HG03108 (cell line): ENCODE measurements at regions not wholly inside any gene's neighbourhood (a gene's known extent, or its start where the extent isn't known, plus 50 kb on each side); places are given as distances from the start of the nearest gene placed in this dataset.

Source experiments
- ATAC-seq: cut with Tn5 transposase; IDR thresholded peaks from one replicate; pipeline ENCODE4 v1.9.1; 2021; ENCODE audit warnings: moderate library complexity; ENCODE audit not compliant: unreplicated experiment

DNA sequence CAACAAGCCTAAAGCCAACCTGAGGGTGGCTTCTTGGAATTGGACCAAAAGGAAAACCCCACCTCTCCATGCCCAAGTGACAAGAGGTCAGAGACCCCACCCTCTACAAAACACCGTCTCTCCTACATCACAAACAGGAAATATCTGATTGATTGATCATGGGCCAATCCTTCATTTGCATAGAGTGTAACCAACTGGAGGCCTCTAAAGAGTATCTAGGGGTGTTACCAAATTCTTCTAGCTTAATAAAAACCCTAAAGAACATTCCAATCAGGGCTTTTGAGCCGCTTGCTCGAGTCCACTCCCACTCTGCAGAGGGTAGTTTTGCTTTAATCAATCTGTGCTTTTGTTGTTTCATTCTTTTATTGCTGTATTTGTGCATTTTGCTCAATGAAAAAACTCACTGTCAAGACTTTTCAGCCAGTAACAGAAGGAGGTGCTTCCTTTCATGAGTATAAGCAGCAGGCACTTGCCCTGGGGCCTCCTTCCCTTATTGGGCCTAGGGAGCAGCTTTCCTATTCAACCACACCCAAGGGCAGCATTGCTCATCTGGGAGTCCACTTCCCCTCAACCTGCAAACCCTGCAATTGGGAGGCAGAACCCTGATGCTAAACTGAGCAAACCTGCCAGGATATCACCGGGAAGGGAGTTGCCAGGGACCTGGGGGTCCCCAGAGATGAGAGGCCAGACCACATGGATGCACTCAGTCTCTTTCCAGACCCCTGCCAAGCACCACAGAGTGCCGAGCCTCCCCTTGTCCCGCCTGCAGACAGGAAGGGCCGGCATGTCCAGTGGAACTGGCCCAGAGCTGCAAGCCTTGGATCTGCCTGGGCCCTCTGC is 154.3 kb upstream of the VSTM2B start:
- no peak for ATAC-seq

DNA sequence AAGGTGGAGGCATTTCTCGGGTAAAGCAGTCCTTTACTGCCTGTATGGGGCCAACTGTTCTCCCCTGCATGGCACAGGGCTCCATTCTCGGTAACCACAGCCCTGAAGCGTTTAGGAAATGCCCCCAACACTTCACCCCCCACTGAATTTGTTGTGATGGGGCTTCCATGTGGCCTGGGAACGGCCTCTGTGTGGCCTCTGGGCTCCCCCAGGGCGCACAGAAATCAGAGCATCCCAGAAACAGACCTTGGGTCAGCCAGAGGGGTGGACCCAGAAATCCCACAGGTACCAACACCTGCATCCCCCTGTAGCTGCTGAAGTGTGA is 153.7 kb upstream of the VSTM2B start:
- ATAC-seq, result no peak

DNA sequence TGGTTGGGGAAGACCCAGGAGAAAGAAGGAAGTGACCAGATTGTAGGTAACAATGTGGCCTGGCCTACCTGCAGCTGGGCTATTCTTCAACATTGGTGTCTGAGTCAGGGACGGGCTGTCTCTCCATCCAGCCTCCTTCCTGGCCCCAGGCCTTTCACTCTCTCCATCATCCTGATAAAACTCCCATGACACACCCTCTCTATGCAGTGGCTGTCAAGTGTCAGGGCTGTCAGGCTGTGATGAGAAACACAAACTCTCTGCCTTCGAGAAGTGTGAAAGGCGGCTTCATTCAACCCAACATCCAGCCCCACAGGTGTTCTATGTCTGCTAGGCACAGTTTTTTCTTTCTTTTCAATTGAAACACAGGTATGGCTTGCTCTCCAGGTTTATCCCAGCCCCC is 153.3 kb upstream of the VSTM2B start:
- no peak for ATAC-seq

DNA sequence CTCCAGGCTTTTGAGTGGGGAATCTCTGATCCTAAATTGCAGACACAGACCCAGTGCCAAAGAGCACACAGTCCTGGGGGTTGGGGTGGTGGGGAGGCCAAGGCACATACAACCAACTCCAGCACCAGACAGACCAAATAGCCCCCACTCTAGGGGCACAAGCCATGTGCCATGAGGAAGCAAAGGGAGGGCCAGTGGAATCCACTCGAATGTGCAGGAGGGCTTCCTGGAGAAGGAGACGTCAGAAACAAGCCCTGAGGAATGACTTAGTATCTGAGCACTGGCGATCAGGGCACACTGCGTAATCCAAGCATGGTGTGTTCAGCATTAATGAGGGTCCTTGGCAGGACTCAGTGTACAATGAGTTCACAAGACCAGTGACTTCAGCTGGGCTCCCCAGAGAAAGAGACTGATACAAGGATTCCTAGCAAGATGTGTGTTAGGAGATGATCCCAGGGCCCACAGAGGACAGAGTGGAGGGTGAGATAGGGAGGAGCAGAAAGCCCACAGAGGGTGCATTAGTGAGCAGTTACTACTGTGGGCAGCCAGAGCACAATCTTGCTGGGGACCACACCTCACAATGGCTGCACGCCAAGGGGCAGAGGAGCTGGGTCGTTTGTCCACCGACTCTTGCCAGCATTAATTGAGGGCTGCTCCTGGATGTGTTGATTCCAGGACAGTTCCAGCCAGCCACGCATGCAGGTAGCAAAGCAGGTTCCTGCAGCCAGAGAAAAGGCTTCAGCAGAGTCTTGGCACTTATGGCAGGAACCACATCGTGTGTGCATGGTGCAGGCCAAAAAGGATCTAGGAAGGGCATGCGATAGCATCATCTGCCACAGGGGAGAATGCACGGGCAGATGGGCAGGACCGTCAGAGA is 152.6 kb upstream of the VSTM2B start:
- ATAC-seq, result no peak

DNA sequence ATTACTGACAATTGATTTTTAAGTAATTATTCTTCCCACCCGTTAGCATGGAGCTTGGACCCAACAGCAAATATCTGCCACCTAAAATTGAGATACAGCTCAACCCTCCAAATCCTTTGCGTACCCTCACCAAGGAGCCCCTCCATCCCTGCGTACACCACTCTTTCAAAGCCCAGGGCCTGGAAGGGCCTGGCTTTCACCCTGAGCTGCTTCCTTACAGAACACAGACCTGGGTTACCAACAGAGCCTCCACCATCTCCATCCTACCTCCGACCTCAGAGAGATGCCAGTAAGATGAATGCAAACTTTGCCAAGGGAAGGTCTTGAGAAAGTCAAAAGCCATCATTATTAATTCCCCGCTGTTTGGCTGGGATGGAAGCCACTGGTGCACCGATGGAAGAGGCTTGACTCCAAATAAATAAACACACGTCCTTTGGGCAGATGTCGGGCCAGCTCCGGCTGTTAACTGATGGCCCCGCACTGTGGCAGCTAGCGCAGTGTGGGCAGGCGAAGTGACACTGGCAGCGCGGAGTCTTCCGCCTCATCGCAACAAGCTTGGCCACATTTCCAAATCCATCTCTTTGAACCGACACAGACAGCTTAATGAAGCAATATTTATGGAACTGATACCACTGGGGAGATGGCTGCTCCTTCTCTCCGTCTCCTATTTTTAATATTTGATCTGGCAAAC is 150.2 kb upstream of the VSTM2B start:
- ATAC-seq, result no peak

DNA sequence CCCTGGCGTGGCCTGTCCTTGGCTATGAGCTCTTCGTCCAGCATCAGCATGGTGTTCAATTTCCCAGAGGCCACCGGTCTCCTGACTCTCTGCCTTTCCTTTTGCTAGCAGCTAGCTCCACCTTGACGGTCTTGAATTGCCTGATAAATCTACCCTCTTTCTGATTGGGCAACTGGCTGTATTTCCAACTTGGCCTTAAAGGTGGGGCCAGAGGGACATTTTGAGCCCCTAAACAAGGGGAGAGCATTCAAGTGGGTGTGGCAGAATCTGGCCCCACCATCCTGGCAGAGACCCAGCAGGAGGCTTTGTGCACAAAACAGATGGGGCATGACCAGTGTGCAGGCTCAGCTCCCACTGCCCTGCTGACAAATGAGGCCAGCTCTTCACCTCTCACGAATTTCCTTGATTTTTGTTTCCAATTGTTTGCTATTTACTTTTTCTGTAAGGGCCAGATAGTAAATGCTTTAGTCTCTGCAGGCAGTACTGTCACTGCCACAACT is 148.9 kb upstream of the VSTM2B start:
- no peak for ATAC-seq

DNA sequence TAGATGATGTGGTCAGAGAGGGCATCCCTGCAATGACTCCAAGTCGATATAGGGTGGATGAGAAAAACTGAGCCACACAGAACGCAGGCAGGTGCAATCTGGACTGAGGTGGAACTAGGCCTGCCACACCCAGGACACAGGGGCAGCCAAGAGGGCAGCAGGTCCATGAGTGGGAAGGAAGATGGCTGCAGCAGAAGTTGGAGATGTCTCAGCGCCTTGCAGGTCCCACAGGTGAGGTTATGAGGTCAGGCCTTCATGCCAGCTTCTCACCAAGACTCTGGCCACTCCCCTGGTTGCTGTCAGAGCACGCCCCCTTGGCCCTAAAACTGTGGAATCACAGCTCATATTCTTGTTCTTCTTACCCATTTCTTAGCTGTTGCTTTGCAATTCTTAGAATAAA is 147.7 kb upstream of the VSTM2B start:
- ATAC-seq, result no peak

DNA sequence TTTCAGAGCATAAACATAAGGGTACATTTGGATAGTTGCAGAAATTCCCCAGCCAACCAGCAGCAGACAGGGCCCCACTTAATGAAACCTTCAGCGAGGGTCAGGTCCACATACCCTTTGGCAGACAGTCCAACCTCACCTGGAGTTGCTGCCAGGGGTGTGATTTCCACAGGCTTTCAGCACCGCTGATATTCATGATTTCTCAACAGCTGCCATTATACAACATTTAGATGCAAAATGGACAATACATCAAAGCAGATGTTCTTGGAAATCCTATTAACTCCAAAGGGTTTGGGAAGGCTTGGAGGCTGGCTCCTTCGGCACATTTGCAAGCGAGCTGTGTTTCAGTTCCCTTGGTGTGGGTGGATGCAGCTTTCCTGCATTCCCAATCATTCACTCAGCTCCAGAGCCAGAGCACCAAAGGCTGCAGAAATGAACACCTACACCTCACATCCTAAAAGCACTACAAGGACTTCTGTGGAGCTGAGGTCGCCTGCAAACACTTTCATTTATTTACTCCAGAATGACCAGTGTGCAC is 147.2 kb upstream of the VSTM2B start:
- no peak for ATAC-seq

DNA sequence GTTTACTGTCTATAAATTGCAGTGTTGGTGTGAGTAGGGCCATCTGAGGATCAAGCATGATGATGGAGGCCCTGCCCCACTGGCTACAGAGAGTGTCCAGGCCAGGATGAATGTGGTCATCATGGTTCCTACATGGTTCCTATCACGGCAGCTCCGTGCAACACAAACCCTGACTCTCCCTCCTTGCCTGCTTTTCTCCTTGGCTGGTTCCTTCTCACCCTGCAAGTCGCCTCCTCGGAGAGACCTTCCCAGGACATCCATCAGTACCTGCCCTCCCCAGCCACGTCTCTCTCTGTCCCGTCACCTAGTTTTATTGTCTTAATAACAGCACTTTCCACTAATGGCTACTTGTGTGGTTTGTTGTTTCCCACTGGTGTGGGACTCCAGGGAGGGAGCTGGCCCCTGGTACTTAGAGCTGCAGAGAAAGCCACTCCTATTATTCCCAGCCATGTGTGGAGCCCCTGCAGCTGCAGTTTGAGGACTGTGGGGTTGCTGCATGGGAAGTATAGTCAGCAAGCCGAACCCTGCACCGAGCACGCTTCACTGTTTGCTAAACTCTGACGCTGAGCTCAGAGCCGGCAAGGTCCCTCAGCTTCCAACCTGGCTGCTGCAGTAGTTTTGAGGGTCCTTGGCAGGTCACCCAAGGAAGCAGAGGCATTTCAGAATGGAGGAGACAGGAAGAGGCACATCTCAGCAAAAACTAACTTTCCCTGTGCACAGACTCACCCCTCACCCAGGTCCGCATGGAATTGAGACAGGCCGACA is 146.4 kb upstream of the VSTM2B start:
- ATAC-seq, result no peak

DNA sequence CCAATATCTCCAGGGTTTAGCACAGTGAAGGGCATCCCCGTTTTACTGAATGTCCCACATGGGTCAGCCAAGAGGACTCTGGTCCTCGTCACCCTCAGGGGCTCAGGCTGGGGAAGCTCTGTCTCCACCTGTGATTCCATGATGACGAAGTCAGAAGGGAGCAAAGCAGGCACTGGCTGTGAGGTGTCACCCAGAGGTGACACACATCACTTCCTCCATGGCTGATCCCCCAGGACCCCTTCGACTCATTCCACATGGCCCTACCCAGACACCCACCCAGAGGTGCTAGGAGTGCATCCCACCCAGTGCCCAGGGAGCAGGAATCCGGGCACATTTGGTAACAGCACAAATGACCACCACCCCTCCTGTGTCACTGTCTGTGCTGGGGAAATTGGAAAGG is 145.2 kb upstream of the VSTM2B start:
- no peak for ATAC-seq

DNA sequence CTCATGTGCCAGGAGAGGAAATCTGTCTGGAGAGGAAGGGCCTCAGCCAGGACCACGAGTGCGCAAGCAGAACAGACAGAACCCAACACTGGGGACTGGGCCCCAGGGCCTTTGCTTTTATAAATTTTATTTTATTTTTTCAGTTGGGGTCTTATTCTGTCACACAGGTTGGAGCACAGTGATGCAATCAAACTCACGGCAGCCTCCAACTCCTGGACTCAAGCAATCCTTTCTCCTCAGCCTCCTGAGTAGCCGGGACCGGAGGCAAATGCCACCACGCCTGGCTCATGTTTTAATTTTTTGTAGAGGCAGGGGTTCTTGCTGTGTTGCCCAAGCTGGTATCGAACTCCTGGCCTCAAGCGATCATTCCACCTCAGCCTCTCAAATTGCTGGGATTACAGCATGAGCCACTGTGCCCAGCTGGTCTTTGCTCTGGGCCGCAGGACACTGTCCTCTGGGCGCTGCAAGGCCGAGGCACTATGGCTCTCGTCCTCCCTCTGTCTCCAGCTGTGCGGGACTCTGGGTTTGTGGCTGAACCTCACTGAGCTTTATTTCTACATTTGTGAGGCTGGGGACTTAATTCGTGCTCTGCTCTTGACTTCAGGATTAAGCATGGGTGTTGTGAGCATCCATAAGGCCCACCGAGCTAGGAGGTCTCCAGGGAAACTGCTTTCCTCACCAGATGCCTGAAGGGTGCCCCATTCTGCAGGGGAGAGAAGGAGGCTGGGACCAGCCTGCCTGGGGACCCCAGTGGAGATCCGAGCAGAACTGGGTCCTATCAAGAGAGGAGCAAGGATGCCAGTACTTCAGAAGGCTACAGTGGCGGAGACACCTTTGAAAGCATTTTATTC is 144.2 kb upstream of the VSTM2B start:
- no peak for ATAC-seq

DNA sequence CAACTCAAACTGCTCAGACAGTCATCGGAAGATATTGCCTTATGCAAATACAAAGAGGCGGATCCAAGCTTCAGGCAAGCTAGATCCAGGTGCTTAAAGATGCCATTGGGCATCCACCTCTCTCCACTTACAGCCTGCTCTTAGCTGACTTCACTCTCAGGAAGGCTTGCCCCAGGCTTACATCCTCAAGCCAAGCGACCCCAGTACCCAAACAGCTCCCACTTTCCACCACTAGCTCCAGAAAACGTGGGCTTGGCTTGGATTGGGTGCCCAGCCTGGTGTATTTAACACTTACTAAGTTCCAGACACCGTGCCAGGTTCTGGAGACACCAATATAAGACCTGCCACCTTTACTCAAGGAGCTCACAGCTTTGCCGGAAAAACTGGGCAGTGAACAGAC is 142.1 kb upstream of the VSTM2B start:
- no peak for ATAC-seq

DNA sequence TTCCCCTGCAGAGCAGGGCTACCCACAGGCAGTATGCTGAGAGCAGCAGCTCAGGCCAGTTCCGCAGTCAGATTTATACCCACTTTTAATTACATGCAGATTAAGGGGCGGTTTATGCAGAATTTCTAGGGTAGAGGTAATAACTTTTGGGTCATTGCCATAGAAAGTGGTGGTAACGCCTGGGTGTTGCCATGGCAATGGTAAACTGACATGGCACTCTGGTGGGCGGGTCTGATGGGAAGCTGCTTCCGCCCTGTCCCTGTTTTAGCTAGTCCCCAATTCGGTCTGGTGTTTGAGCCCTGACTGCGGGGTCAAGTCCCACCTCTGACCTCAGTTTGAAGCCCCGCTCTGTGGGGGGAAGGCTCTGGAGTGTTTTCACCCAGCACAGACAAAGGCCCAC is 141.1 kb upstream of the VSTM2B start:
- no peak for ATAC-seq

DNA sequence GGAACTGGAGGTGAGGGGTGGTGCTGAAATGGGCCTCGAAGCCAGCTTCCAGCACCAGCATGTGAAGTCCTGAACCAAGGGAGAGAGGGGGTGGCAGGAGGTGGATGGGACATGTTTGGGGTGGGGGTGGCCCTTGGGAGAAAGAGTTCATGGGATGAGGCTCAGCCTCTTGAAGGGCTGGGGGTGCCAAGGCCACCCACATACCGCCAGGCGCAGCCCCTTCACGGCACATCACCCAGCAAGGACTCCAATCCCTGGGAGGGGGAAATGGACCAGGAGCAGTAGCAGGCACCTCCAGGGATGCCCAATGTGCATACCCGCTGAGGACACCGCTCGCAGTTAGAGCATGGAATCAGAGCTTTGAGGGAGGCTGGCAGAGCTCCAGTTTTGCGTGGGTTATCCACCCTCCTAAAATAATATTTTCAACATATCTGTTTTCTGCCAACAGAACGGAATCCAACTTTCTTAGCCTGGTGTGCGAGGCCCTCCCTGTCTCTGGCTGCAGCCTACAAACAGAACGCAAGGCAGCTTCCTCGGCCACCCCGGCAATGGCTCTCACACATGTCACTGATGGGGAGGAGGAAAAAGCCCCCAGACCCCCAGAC is 140.5 kb upstream of the VSTM2B start:
- ATAC-seq, result no peak

DNA sequence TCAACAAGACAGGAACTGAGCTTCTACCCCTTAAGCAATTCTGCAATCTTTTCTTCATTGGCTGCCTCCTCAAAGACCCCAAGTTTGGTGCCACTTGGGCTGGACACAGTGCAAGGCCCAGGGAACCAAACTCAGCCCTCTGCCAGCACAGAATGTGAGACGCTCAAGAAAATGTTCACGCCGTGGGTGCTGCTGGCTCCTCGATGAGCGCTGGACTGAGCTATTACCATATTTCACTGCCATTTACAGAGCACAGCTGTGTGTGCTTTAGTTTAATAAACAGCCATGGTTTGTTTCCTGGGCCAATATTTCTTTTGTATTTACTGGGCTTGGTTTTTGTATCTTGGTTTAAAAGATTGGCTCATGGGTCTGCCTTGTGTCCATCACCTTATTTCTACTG is 138.8 kb upstream of the VSTM2B start:
- no peak for ATAC-seq

DNA sequence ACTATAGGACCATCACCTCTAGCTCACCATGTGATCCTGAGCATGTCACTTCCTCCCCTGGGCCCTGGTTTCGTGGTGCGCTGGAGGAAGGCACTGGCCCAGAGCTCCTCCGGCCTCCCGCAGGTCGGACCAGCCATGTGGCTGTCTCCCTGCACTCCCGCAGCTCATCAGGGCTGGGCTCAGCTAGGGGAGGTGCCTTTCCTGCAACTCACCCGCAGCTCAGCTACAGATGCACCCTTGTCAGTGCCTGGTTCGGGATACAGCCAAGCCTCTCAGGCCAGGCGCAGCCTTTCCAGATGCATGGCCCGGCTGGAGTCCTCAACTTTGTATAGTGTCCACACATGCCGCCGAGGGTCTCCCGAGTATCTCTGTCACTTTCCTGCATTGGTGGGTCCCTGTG is 138.2 kb upstream of the VSTM2B start:
- ATAC-seq, result no peak

DNA sequence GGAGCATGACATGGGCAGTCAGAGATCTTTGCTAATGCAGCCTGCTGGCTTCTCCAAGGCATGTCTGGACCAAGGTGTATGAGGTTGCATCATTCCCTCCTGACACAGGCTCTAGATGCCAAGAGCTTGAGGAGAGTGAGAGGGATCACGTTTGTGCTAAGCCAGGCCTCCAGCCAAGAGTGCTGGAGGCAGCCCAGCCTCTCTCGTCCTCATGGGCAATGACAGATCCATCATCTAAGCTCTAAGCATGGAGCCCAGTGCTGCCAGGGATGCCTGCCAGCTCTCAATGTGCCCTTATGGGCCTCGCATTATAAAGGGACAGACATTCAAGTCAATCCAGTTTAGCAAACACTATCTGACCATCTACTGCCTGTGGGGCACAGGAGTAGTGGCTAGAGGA is 136.3 kb upstream of the VSTM2B start:
- no peak for ATAC-seq

DNA sequence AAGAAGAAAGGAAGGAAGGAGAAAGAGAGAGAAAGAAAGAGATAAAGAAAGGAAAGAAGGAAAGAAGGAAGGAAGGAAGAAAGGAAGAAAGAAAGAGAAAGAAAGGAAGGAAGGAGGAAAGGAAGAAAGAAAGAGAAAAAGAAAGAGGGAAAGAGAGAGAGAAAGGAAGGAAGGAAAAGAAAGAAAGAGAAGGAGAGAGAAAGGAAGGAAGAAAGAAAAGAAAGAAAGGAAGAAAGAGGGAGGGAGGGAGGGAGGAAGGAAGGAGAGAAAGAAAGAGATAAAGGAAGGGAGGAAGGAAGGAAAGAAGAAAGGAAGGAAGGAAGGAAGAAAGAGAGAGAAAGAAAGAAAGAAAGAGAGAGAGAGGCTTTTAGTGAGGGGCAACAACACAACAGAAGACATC is 135.1 kb upstream of the VSTM2B start:
- ATAC-seq, result no peak

DNA sequence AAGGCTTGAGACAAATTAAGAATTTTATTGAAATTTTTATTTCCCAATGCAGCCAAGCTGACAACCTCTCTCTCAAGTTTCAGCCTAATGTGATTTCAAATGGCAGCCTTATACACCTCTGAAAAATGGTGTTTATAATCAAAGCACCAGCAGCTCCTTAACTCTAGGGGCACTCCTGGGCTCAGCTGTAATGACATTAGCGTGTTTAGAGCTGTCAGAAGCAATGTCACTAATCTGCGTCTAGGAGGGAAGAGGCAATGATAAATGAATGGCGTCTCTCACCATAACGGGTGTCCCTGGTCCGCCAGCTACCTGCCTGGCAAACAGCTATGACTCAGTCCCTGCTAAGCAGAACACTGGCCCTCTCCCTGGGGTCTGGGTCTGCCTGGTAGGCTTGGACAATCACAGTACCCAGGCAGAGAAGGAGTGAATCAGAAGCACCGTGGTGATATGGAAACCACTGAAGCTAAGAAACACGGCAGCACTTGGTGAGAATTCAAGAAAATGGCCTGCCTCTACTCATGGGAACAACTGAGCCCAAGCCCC is 131.8 kb upstream of the VSTM2B start:
- ATAC-seq, result no peak
